WTC11 (cell line): ENCODE measurements at regions not wholly inside any gene's neighbourhood (a gene's known extent, or its start where the extent isn't known, plus 50 kb on each side); places are given as distances from the start of the nearest gene placed in this dataset.

Experiments
- ATAC-seq: fragments of 200-7000 bp; cut with Tn5 transposase; 2 replicates; pipeline ENCODE4 v1.10.0; 2021; ENCODE audit warnings: mild to moderate bottlenecking, moderate library complexity
- CTCF ChIA-PET: fragments of 300-600 bp; sonication (Branson Sonifier 250); formaldehyde crosslinking; loops from one replicate; lab custom pipeline; 2021; ENCODE audit warnings: antibody characterized with exemption; lab: Charles Lee
- POLR2A ChIA-PET: fragments of 350-600 bp; sonication (Branson Sonifier 250); formaldehyde crosslinking; loops from one replicate; lab custom pipeline; 2021; ENCODE audit warnings: antibody characterized with exemption; lab: Charles Lee
- DNase-seq: peaks from one replicate; pipeline ENCODE4 v3.0.0; 2021; ENCODE audit warnings: low spot score
- H3K27ac Mint-ChIP-seq: 2 replicates; pipeline ENCODE4 v1.8.0; 2021; ENCODE audit warnings: mixed read lengths
- H3K27me3 Mint-ChIP-seq: 2 replicates; pipeline ENCODE4 v1.8.0; 2021; ENCODE audit warnings: low read depth, mild to moderate bottlenecking, moderate library complexity, mixed read lengths
- H3K36me3 Mint-ChIP-seq: 2 replicates; pipeline ENCODE4 v1.8.0; 2021; ENCODE audit warnings: mixed read lengths
- H3K4me1 Mint-ChIP-seq: 2 replicates; pipeline ENCODE4 v1.8.0; 2022; ENCODE audit warnings: mixed read lengths
- H3K4me3 Mint-ChIP-seq: 2 replicates; pipeline ENCODE4 v1.8.0; 2021; ENCODE audit warnings: mild to moderate bottlenecking, moderate library complexity, mixed read lengths
- H3K9me3 Mint-ChIP-seq: 2 replicates; pipeline ENCODE4 v1.8.0; 2021; ENCODE audit warnings: mixed read lengths
- AFF4 ChIP-seq: sonication (generic); formaldehyde crosslinking; IDR thresholded peaks from 2 replicates; pipeline ENCODE4 v1.8.1; 2023; ENCODE audit warnings: mild to moderate bottlenecking, missing genetic modification reagents, borderline replicate concordance
- ARID4B ChIP-seq: sonication (generic); formaldehyde crosslinking; IDR thresholded peaks from 2 replicates; pipeline ENCODE4 v1.8.0; 2023; ENCODE audit warnings: missing genetic modification reagents, mild to moderate bottlenecking, borderline replicate concordance
- ATF1 ChIP-seq: sonication (generic); formaldehyde crosslinking; IDR thresholded peaks from 2 replicates; pipeline ENCODE4 v1.8.1; 2023; ENCODE audit warnings: mild to moderate bottlenecking, moderate library complexity, missing genetic modification reagents
- ATF3 ChIP-seq: sonication (generic); formaldehyde crosslinking; conservative IDR thresholded peaks from 2 replicates; pipeline ENCODE4 v1.8.1; 2022; ENCODE audit warnings: mild to moderate bottlenecking, missing genetic modification reagents
- CBFB ChIP-seq: sonication (generic); formaldehyde crosslinking; IDR thresholded peaks from 2 replicates; pipeline ENCODE4 v1.8.1; 2022; ENCODE audit warnings: mild to moderate bottlenecking, low read depth, missing genetic modification reagents
- CDX4 ChIP-seq: fragments of 250-450 bp; sonication (Bioruptor Pico); IDR thresholded peaks from 2 replicates; pipeline ENCODE4 v1.9.0; 2021; ENCODE audit warnings: moderate library complexity, mild to moderate bottlenecking, inconsistent platforms, borderline replicate concordance
- CREM ChIP-seq: sonication (generic); formaldehyde crosslinking; IDR thresholded peaks from 2 replicates; pipeline ENCODE4 v1.8.1; 2022; ENCODE audit warnings: mild to moderate bottlenecking, missing genetic modification reagents, moderate library complexity
- E2F5 ChIP-seq: sonication (generic); formaldehyde crosslinking; IDR thresholded peaks from 2 replicates; pipeline ENCODE4 v1.8.1; 2022; ENCODE audit warnings: mild to moderate bottlenecking, moderate library complexity, missing genetic modification reagents
- FOXP1 ChIP-seq: sonication (generic); formaldehyde crosslinking; IDR thresholded peaks from 2 replicates; pipeline ENCODE4 v1.8.0; 2022; ENCODE audit warnings: missing genetic modification reagents, mild to moderate bottlenecking, moderate library complexity, borderline replicate concordance
- FOXP4 ChIP-seq: sonication (generic); formaldehyde crosslinking; IDR thresholded peaks from 2 replicates; pipeline ENCODE4 v1.8.0; 2022; ENCODE audit warnings: mild to moderate bottlenecking, missing genetic modification reagents
- GABPB1 ChIP-seq: sonication (generic); formaldehyde crosslinking; IDR thresholded peaks from 2 replicates; pipeline ENCODE4 v1.8.1; 2023; ENCODE audit warnings: mild to moderate bottlenecking, missing genetic modification reagents
- JUN ChIP-seq: sonication (generic); formaldehyde crosslinking; IDR thresholded peaks from 2 replicates; pipeline ENCODE4 v1.8.0; 2023; ENCODE audit warnings: mild to moderate bottlenecking, missing genetic modification reagents
- MXD4 ChIP-seq: fragments of 250-450 bp; sonication (Bioruptor Pico); IDR thresholded peaks from 2 replicates; pipeline ENCODE4 v1.8.0; 2021; ENCODE audit warnings: mild to moderate bottlenecking, moderate library complexity, borderline replicate concordance
- NFATC4 ChIP-seq: fragments of 250-450 bp; sonication (Bioruptor Pico); IDR thresholded peaks from 2 replicates; pipeline ENCODE4 v1.9.0; 2021; ENCODE audit warnings: mild to moderate bottlenecking
- NFYB ChIP-seq: sonication (generic); formaldehyde crosslinking; conservative IDR thresholded peaks from 2 replicates; pipeline ENCODE4 v1.8.0; 2022; ENCODE audit warnings: low read depth, missing genetic modification reagents
- NR2C2 ChIP-seq: sonication (generic); formaldehyde crosslinking; IDR thresholded peaks from 2 replicates; pipeline ENCODE4 v1.8.0; 2022; ENCODE audit warnings: mild to moderate bottlenecking, missing genetic modification reagents
- SOX15 ChIP-seq: fragments of 250-450 bp; sonication (Bioruptor Pico); IDR thresholded peaks from 2 replicates; pipeline ENCODE4 v1.9.0; 2021; ENCODE audit warnings: mild to moderate bottlenecking
- TEAD1 ChIP-seq: sonication (generic); formaldehyde crosslinking; IDR thresholded peaks from 2 replicates; pipeline ENCODE4 v1.8.0; 2022; ENCODE audit warnings: mild to moderate bottlenecking, missing genetic modification reagents
- ZNF396 ChIP-seq: fragments of 250-450 bp; sonication (Bioruptor Pico); IDR thresholded peaks from 2 replicates; pipeline ENCODE4 v1.8.0; 2021; ENCODE audit warnings: mild to moderate bottlenecking, moderate library complexity, borderline replicate concordance

- no peak for TF ChIP-seq NFATC4
- no peak for TF ChIP-seq FOXP1 (CRISPR knock-in tag)
- no peak for TF ChIP-seq AFF4 (CRISPR knock-in tag)
- no peak for TF ChIP-seq JUN
These were observed 135.1 kb upstream of the CNR1 start (continued) for GRCh38 chr6:88301256-88301655.

GRCh38 chr6:88298066-88298845 is 132.1 kb upstream of the CNR1 start:
- ATAC-seq: no peak; the same call in 1 of the 2 replicates
- H3K36me3 Mint-ChIP-seq: no peaks in the 10 kb centered on the region
- TF ChIP-seq MXD4 (CRISPR knock-in tag) (no peak), ATF1 (CRISPR knock-in tag) (no peak), CDX4 (no peak), ARID4B (no peak)
- POLR2A ChIA-PET: interaction anchor here (0.7 kb wide), 1 partner anchor 281 kb away, joined by 4 read pairs; no protein-coding TSS in a partner anchor
- CTCF ChIA-PET: no interaction called here
- H3K9me3 Mint-ChIP-seq: no peaks in the 10 kb centered on the region
- peaks cover 24% of the 10 kb centered on the region for H3K4me1 Mint-ChIP-seq
- H3K27me3 Mint-ChIP-seq: no peaks in the 10 kb centered on the region
- no peak overlapping the region for H3K27ac Mint-ChIP-seq
- no peak overlapping the region for H3K4me3 Mint-ChIP-seq
- no peak for DNase-seq

- POLR2A ChIA-PET: no interaction called here
- ATAC-seq (no peak; the same call in 1 of the 2 replicates), DNase-seq (no peak)
- Mint-ChIP-seq H3K4me3 (no peak overlapping the region), H3K9me3 (no peaks in the 10 kb centered on the region), H3K36me3 (no peaks in the 10 kb centered on the region), H3K27me3 (no peaks in the 10 kb centered on the region), H3K27ac (no peak overlapping the region), H3K4me1 (peaks cover 24% of the 10 kb centered on the region)
- CTCF ChIA-PET: no interaction called here
- TF ChIP-seq ATF1 (CRISPR knock-in tag) (no peak), GABPB1 (no peak), CREM (CRISPR knock-in tag) (no peak), FOXP4 (no peak), CBFB (CRISPR knock-in tag) (no peak), E2F5 (CRISPR knock-in tag) (no peak), TEAD1 (CRISPR knock-in tag) (no peak), SOX15 (no peak), ZNF396 (CRISPR knock-in tag) (no peak), NR2C2 (CRISPR knock-in tag) (no peak), ATF3 (no peak), NFYB (CRISPR knock-in tag) (no peak)
These were observed 130.5 kb upstream of the CNR1 start for GRCh38 chr6:88296694-88297093.
